ENCODE measurements at regions not wholly inside any gene's neighbourhood (a gene's known extent, or its start where the extent isn't known, plus 50 kb on each side); places are given as distances from the start of the nearest gene placed in this dataset.
"Not testable (repeated sequence)": the region's sequence is repeated elsewhere in the genome, so short reads cannot be mapped to it uniquely, and the experiment has no call there.

DNA sequence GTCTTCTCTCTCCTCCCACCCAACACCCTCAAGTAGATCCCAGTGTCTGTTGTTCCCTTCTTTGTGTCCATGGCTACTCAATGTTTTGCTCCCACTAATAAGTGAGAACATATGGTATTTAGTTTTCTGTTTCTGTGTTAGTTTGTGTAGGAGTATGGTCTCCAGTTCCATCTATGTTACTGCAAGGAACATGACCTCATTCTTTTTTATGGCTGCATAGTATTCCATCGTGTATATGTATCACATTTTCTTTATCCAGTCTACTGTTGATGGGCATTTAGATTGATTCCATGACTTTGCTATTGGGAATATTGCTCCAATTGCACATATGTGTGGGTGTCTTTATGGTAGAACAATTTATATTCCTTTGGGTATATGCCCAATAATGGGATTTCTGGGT is 51.4 kb upstream of the SLC1A3 start:
- TF ChIP-seq, protein P1, sequence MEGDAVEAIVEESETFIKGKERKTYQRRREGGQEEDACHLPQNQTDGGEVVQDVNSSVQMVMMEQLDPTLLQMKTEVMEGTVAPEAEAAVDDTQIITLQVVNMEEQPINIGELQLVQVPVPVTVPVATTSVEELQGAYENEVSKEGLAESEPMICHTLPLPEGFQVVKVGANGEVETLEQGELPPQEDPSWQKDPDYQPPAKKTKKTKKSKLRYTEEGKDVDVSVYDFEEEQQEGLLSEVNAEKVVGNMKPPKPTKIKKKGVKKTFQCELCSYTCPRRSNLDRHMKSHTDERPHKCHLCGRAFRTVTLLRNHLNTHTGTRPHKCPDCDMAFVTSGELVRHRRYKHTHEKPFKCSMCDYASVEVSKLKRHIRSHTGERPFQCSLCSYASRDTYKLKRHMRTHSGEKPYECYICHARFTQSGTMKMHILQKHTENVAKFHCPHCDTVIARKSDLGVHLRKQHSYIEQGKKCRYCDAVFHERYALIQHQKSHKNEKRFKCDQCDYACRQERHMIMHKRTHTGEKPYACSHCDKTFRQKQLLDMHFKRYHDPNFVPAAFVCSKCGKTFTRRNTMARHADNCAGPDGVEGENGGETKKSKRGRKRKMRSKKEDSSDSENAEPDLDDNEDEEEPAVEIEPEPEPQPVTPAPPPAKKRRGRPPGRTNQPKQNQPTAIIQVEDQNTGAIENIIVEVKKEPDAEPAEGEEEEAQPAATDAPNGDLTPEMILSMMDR (conservative IDR thresholded peaks at IDR 0.05): not testable (repeated sequence)
- not testable (repeated sequence) for TF ChIP-seq EZH2 (IDR thresholded peaks at IDR 0.05; ENCODE audit: low read depth)
